Mesenchymal stem cell (in vitro differentiated cells and primary cell): ENCODE measurements at regions not wholly inside any gene's neighbourhood (a gene's known extent, or its start where the extent isn't known, plus 50 kb on each side); places are given as distances from the start of the nearest gene placed in this dataset.
"Not testable (repeated sequence)": the region's sequence is repeated elsewhere in the genome, so short reads cannot be mapped to it uniquely, and the experiment has no call there.

ENCODE experiments used
- DNase-seq: peaks from one replicate; pipeline ENCODE4 v3.0.0-alpha.2; 2013
- H2AFZ ChIP-seq: one replicate; pipeline ENCODE4 v1.6.1; 2013; ENCODE audit warnings: low read depth, mild to moderate bottlenecking, control low read depth, inconsistent platforms, low read length, moderate library complexity
- H2AK5ac ChIP-seq: 2 replicates; pipeline ENCODE4 v1.6.1; 2013; ENCODE audit warnings: low read length, moderate library complexity, mild to moderate bottlenecking, inconsistent platforms; ENCODE audit not compliant: severe bottlenecking
- H2BK120ac ChIP-seq: one replicate; pipeline ENCODE4 v1.6.1; 2013; ENCODE audit warnings: low read depth, mild to moderate bottlenecking, inconsistent platforms, low read length, moderate library complexity
- H2BK12ac ChIP-seq, 2 experiments: one replicate each; pipeline ENCODE4 v1.6.1; 2013; ENCODE audit warnings: inconsistent platforms in 2 of 2, low read length in 2 of 2, mild to moderate bottlenecking in 2 of 2, moderate library complexity in 2 of 2, control low read depth in 1 of 2
- H2BK15ac ChIP-seq: one replicate; pipeline ENCODE4 v1.6.1; 2013; ENCODE audit warnings: mild to moderate bottlenecking, low read depth, inconsistent platforms; ENCODE audit not compliant: poor library complexity, severe bottlenecking
- H2BK5ac ChIP-seq: 2 replicates; pipeline ENCODE4 v1.6.1; 2013; ENCODE audit warnings: low read depth, mild to moderate bottlenecking, low read length, control low read depth, inconsistent platforms; ENCODE audit not compliant: poor library complexity, severe bottlenecking
- H3K14ac ChIP-seq, 2 experiments: one replicate each; pipeline ENCODE4 v1.6.1; 2013; ENCODE audit warnings: inconsistent platforms in 2 of 2, low read length in 2 of 2, control low read depth in 1 of 2, mild to moderate bottlenecking in 1 of 2, moderate library complexity in 1 of 2
- H3K18ac ChIP-seq, 2 experiments: one replicate each; pipeline ENCODE4 v1.6.1; 2013; ENCODE audit warnings: inconsistent platforms in 2 of 2, low read length in 2 of 2, control low read depth in 1 of 2, low read depth in 1 of 2, mild to moderate bottlenecking in 1 of 2
- H3K23ac ChIP-seq, 2 experiments: one replicate each; pipeline ENCODE4 v1.6.1; 2013; ENCODE audit warnings: inconsistent platforms in 2 of 2, low read length in 2 of 2, mild to moderate bottlenecking in 2 of 2, moderate library complexity in 2 of 2, control low read depth in 1 of 2
- H3K27ac ChIP-seq: 2 replicates; pipeline ENCODE4 v1.5.1; 2013; ENCODE audit warnings: mild to moderate bottlenecking, moderate library complexity, low read length, control low read depth, inconsistent platforms; ENCODE audit not compliant: poor library complexity, severe bottlenecking
- H3K27me3 ChIP-seq, 2 experiments: 2 replicates each; pipeline versions ENCODE4 v1.6.1 to v1.7.0; 2013; ENCODE audit warnings: low read length in 2 of 2, mild to moderate bottlenecking in 2 of 2, moderate library complexity in 2 of 2, control low read depth in 1 of 2, inconsistent platforms in 1 of 2; ENCODE audit not compliant: control insufficient read depth in 1 of 2, insufficient read depth in 1 of 2
- H3K36me3 ChIP-seq, 2 experiments: 2 replicates each; pipeline versions ENCODE4 v1.6.1 to v1.7.0; 2013; ENCODE audit warnings: low read length in 2 of 2, control low read depth in 1 of 2, inconsistent platforms in 1 of 2, low read depth in 1 of 2, mild to moderate bottlenecking in 1 of 2; ENCODE audit not compliant: insufficient read depth in 2 of 2, control insufficient read depth in 1 of 2
- H3K4ac ChIP-seq, 2 experiments: one replicate each; pipeline ENCODE4 v1.6.1; 2013; ENCODE audit warnings: inconsistent platforms in 2 of 2, low read length in 2 of 2, mild to moderate bottlenecking in 2 of 2, moderate library complexity in 2 of 2, control low read depth in 1 of 2, low read depth in 1 of 2
- H3K4me1 ChIP-seq: 2 replicates; pipeline ENCODE4 v1.6.1; 2013; ENCODE audit warnings: low read depth, low read length, control low read depth; ENCODE audit not compliant: control insufficient read depth, insufficient read depth
- H3K4me2 ChIP-seq: 2 replicates; pipeline ENCODE4 v1.6.1; 2013; ENCODE audit warnings: low read length, mild to moderate bottlenecking, inconsistent platforms; ENCODE audit not compliant: poor library complexity, severe bottlenecking
- H3K4me3 ChIP-seq, 2 experiments: 2 replicates each; pipeline versions ENCODE4 v1.5.1 to v1.7.0; 2013; ENCODE audit warnings: low read length in 2 of 2, mild to moderate bottlenecking in 2 of 2, control low read depth in 1 of 2, low read depth in 1 of 2; ENCODE audit not compliant: insufficient read depth in 1 of 2
- H3K79me1 ChIP-seq: replicated peaks from 2 replicates; pipeline ENCODE4 v1.6.1; 2013; ENCODE audit warnings: mild to moderate bottlenecking, control low read depth, low read length, inconsistent platforms; ENCODE audit not compliant: poor library complexity, severe bottlenecking
- H3K9ac ChIP-seq: 2 replicates; pipeline ENCODE4 v1.7.0; 2013; ENCODE audit warnings: mild to moderate bottlenecking, low read length, moderate library complexity
- H3K9me3 ChIP-seq: 2 replicates; pipeline ENCODE4 v1.7.0; 2013; ENCODE audit warnings: mild to moderate bottlenecking, low read length; ENCODE audit not compliant: control insufficient read depth
- H4K8ac ChIP-seq: one replicate; pipeline ENCODE4 v1.6.1; 2013; ENCODE audit warnings: inconsistent platforms, mild to moderate bottlenecking, low read length, moderate library complexity
- H4K91ac ChIP-seq: one replicate; pipeline ENCODE4 v1.6.1; 2013; ENCODE audit warnings: mild to moderate bottlenecking, low read length, inconsistent platforms
- WGBS: methylation state at CpG from one replicate; pipeline ENCODE4 v1.1.7; 2013; ENCODE audit warnings: mixed read lengths; 5-methylcytosine and 5-hydroxymethylcytosine counted together

- H3K9me3 ChIP-seq, H3K14ac ChIP-seq, H2BK15ac ChIP-seq, H3K4me2 ChIP-seq, H2BK12ac ChIP-seq, H3K36me3 ChIP-seq, DNase-seq, H2BK5ac ChIP-seq, H2BK120ac ChIP-seq, H3K27ac ChIP-seq, H3K4me3 ChIP-seq, H3K4me1 ChIP-seq, H3K4ac ChIP-seq, H3K9ac ChIP-seq, H3K79me1 ChIP-seq, H3K23ac ChIP-seq, H2AFZ ChIP-seq, H3K27me3 ChIP-seq, H4K91ac ChIP-seq, H3K18ac ChIP-seq, H4K8ac ChIP-seq, H2AK5ac ChIP-seq: not testable (repeated sequence)
- 86% methylated on average over 10 of the region's 10 CpGs for WGBS
Measured at GRCh38 chr22:48817491-48817890, 1010.2 kb downstream of the BRD1 start.

GRCh38 chr22:48811885-48812284 lies 1015.8 kb downstream of the BRD1 start:
- Histone ChIP-seq H3K9me3 (no peaks in the 10 kb centered on the region), H2BK120ac (no peak overlapping the region), H3K23ac (no peak overlapping the region), H2BK12ac (no peak overlapping the region), H2AK5ac (no peak overlapping the region), H3K18ac (no peak overlapping the region), H4K91ac (no peak overlapping the region), H3K4me1 (no peaks in the 10 kb centered on the region), H2AFZ (no peak overlapping the region), H3K4me2 (no peak overlapping the region), H3K79me1 (no peaks in the 10 kb centered on the region), H2BK15ac (no peak overlapping the region), H3K4me3 (no peak overlapping the region), H3K9ac (no peak overlapping the region), H3K27me3 (no peaks in the 10 kb centered on the region), H3K4ac (no peak overlapping the region), H4K8ac (no peak overlapping the region), H3K36me3 (no peaks in the 10 kb centered on the region), H3K14ac (no peak overlapping the region), H3K27ac (no peak overlapping the region), H2BK5ac (no peak overlapping the region)
- 53% methylated on average over 7 of the region's 7 CpGs for WGBS
- DNase-seq: no peak

- Histone ChIP-seq H3K79me1 (no peaks in the 10 kb centered on the region), H3K18ac (no peak overlapping the region), H3K9ac (no peak overlapping the region), H2AK5ac (no peak overlapping the region), H2BK12ac (no peak overlapping the region), H3K27me3 (no peaks in the 10 kb centered on the region), H3K27ac (no peak overlapping the region), H3K4me1 (no peaks in the 10 kb centered on the region), H2BK15ac (no peak overlapping the region), H3K4me2 (no peak overlapping the region), H2AFZ (no peak overlapping the region), H3K14ac (no peak overlapping the region), H3K4ac (no peak overlapping the region), H2BK5ac (no peak overlapping the region), H2BK120ac (no peak overlapping the region), H3K4me3 (no peak overlapping the region), H4K91ac (no peak overlapping the region), H4K8ac (no peak overlapping the region), H3K23ac (no peak overlapping the region), H3K36me3 (no peaks in the 10 kb centered on the region), H3K9me3 (no peaks in the 10 kb centered on the region)
- whole genome bisulfite sequencing: 85% methylated on average over 4 of the region's 7 CpGs
- no peak for DNase-seq
Measured at GRCh38 chr22:48808038-48808960, 1019.4 kb downstream of the BRD1 start.

GRCh38 chr22:48807155-48807554 lies 1020.5 kb downstream of the BRD1 start:
- Histone ChIP-seq H3K9me3 (no peaks in the 10 kb centered on the region), H3K4me2 (no peak overlapping the region), H2BK15ac (no peak overlapping the region), H3K79me1 (no peaks in the 10 kb centered on the region), H3K23ac (no peak overlapping the region), H3K36me3 (no peaks in the 10 kb centered on the region), H3K4ac (no peak overlapping the region), H2BK120ac (no peak overlapping the region), H3K27ac (no peak overlapping the region), H3K14ac (no peak overlapping the region), H2AK5ac (no peak overlapping the region), H2BK5ac (no peak overlapping the region), H3K4me1 (no peaks in the 10 kb centered on the region), H3K18ac (no peak overlapping the region), H3K9ac (no peak overlapping the region), H2AFZ (no peak overlapping the region), H3K27me3 (no peaks in the 10 kb centered on the region), H3K4me3 (no peak overlapping the region), H2BK12ac (no peak overlapping the region), H4K8ac (no peak overlapping the region), H4K91ac (no peak overlapping the region)
- DNase-seq: no peak
- WGBS: 91% methylated on average over 17 of the region's 17 CpGs
